GM18520 (cell line): ENCODE measurements at regions not wholly inside any gene's neighbourhood (a gene's known extent, or its start where the extent isn't known, plus 50 kb on each side); places are given as distances from the start of the nearest gene placed in this dataset.
A peak's percentile ranks its signal among the peaks of the same experiment; 100 is the strongest.

Source experiments
- ATAC-seq: cut with Tn5 transposase; IDR thresholded peaks from one replicate; pipeline ENCODE4 v1.9.1; 2021; ENCODE audit not compliant: unreplicated experiment

GRCh38 chr12:24724814-24725213 lies 224.1 kb downstream of the BCAT1 start:
- no peak for ATAC-seq

- no peak for ATAC-seq
Measured at GRCh38 chr12:24723759-24724158, 225.1 kb downstream of the BCAT1 start.

GRCh38 chr12:24721191-24721590 lies 227.7 kb downstream of the BCAT1 start:
- no peak for ATAC-seq

- peak; percentile 89 for ATAC-seq
Measured at GRCh38 chr12:24719293-24719721, 229.6 kb downstream of the BCAT1 start.

- no peak for ATAC-seq
Measured at GRCh38 chr12:24718617-24719016, 230.3 kb downstream of the BCAT1 start.

GRCh38 chr12:24714237-24714636 lies 234.7 kb downstream of the BCAT1 start:
- ATAC-seq, result no peak

- no peak for ATAC-seq
Measured at GRCh38 chr12:24711056-24712008, 237.6 kb downstream of the BCAT1 start.

GRCh38 chr12:24709216-24709615 lies 239.7 kb downstream of the BCAT1 start:
- no peak for ATAC-seq

GRCh38 chr12:24708718-24709117 lies 240.2 kb downstream of the BCAT1 start:
- ATAC-seq, result no peak

- ATAC-seq, result no peak
Measured at GRCh38 chr12:24708043-24708442, 240.9 kb downstream of the BCAT1 start.

- no peak for ATAC-seq
Measured at GRCh38 chr12:24707334-24707733, 241.6 kb downstream of the BCAT1 start.

GRCh38 chr12:24705741-24706358 lies 243.1 kb downstream of the BCAT1 start:
- ATAC-seq, result peak; percentile 98

- no peak for ATAC-seq
Measured at GRCh38 chr12:24705216-24705615, 243.7 kb downstream of the BCAT1 start.

- no peak for ATAC-seq
Measured at GRCh38 chr12:24701343-24701742, 247.6 kb downstream of the BCAT1 start.

GRCh38 chr12:24698972-24699371 lies 249.9 kb downstream of the BCAT1 start:
- no peak for ATAC-seq

GRCh38 chr12:24697769-24698168 lies 251.1 kb downstream of the BCAT1 start:
- no peak for ATAC-seq

GRCh38 chr12:24697295-24697694 lies 251.6 kb downstream of the BCAT1 start:
- no peak for ATAC-seq

- no peak for ATAC-seq
Measured at GRCh38 chr12:24696800-24697199, 252.1 kb downstream of the BCAT1 start.

GRCh38 chr12:24695657-24696329 lies 253.1 kb downstream of the BCAT1 start:
- ATAC-seq, result no peak

GRCh38 chr12:24695103-24695502 lies 253.8 kb downstream of the BCAT1 start:
- ATAC-seq, result no peak

GRCh38 chr12:24688601-24689000 lies 260.3 kb downstream of the BCAT1 start:
- ATAC-seq, result no peak

- ATAC-seq, result no peak
Measured at GRCh38 chr12:24681570-24681969, 267.3 kb downstream of the BCAT1 start.
